RPMI8226 (cell line): ENCODE measurements at regions not wholly inside any gene's neighbourhood (a gene's known extent, or its start where the extent isn't known, plus 50 kb on each side); places are given as distances from the start of the nearest gene placed in this dataset.

Experiments used
- DNase-seq: peaks from one replicate; pipeline ENCODE4 v3.0.0-alpha.2; 2015

- no peak for DNase-seq
Measured at GRCh38 chr2:221676566-221677172, 104.6 kb upstream of the EPHA4 start.

DNA sequence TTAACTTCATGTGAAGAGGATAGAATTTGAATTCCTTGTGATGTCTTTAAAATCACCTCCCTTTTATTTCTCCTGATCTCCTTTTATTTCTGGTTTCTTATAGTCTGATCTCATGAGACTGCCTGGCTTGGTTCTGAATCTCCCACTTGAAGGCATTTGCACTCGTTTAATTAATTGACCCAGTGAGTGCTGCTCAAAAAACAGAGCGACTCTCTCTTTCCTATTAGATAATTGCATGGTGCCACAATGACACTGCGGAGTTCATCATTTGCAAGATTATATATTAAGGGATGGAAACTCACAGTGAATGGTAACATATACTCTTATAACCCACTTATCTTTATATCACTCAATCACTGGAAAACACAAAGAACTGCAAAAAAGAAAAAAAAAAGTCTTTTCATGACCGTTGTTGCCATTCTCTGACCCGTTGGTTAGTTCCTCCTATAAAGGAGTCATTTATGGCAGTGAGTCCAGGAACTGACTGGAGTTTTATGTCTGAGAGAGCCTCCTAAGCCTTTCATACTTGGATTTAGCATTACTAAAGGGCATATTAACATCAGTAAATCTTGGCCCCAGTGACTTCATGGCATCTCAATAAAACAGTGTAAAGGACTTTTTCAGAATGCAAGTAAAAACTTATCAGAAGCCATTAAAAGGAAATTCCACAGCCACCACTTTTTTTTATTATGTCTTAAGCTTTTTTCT, 103.3 kb upstream of the EPHA4 start:
- no peak for DNase-seq

DNA sequence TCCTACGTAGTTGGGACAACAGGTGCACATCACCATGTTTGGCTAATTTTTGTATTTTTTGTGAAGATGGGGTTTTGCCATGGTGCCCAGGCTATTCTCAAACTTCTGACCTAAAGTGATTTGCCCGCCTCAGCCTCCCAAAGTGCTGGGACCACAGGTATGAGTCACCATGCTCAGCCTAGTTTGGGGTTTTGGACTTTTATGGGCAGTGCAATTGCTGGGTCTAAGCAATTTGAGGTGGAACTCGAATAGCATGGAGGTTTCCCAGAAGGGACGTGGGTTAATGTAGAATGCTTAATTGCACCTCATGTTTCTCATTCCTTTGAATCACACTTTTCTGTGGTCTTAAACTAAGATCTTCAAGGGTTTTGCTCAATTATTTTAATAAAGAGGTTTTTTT, 102.3 kb upstream of the EPHA4 start:
- DNase-seq = no peak

GRCh38 chr2:221673248-221673647, 101.1 kb upstream of the EPHA4 start:
- DNase-seq = no peak

DNA sequence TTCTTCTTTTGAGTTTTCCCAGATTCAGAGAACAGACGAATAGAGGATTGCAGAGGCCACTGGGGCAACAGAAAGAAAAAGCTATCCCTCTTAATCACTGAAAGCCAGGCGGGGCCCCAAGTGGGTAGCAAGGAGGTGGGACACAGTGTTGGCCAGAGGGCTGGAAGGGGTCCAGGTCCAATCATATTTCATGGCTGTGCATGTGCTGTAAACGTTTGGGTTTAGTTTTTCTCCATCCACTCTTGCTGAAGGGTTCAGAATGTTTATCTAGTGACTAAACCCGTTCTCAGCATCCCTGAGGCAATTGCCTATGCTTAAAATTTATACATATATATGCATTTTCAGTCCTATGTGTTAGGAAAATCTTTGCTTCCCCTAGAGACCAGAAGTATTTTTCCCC, 99.4 kb upstream of the EPHA4 start:
- no peak for DNase-seq

DNA sequence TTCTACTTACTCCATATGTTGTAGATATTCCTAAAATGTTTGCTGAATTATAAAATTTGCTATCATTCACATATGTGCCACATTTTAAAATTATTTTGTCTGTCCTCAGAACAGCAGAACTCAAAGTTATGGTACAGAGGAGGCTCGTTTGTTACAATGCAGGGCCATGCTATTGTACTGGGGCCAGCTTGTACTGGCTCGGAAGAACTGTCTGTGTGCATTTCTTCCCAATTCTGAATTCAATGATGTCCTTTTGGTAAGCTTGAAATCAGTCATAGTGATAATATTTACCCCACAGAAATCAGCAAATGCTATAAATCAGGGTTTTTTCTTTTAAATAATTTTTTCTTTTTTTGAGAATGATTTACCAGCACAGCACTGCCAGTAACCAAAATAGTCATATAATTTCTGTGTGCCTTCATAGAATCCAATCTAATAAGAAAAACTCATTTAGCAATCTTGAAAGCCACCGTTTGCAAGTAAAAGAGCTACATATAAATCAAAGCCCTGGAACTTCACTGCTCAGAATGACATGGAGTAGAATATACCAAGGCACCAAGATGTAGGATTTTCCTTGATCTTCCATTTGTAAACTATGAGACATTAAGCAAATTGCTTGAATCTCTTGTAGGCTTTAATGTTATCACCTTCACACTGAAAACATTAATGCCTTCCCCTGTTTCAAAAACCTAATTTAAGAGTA, 90.7 kb upstream of the EPHA4 start:
- no peak for DNase-seq

- DNase-seq = no peak
Measured at GRCh38 chr2:221657806-221658205, 85.7 kb upstream of the EPHA4 start.

DNA sequence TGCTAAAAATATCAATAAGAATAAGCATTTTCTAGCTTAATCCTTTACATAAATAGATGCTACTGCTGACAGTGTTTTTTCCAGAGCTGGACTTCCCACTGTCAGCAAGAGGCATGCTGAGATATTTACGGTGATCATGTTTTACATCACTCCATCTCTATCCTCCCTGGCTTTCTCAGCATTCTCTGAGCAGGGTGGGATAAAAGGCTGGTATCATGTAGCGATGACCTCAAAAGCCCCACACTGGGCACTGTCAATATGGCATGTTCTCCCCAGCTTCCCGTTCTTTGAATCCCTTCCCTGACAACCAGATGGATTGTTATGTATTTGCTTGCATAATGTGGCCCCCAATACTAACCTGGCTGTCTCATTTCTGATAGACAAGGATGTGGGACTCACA, 83.2 kb upstream of the EPHA4 start:
- no peak for DNase-seq

DNA sequence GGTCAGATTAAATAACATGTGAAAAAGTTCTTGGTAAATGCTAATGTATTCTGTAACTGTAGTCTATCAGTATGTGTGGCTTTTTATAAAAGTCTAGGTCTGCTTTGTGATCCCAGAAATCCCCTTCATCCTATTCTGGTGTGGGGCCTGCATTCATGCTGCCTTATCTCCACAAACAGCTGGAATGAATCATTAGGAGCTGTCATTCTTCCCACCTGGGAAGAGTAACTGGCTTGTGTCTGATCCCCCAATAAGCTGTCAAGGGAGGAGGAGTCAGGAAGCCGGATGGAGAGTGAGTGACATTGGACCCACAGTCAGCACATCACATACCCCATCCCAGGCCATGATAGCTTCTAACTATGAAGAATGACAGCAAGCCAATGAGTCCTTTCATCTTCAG, 81.1 kb upstream of the EPHA4 start:
- no peak for DNase-seq

DNA sequence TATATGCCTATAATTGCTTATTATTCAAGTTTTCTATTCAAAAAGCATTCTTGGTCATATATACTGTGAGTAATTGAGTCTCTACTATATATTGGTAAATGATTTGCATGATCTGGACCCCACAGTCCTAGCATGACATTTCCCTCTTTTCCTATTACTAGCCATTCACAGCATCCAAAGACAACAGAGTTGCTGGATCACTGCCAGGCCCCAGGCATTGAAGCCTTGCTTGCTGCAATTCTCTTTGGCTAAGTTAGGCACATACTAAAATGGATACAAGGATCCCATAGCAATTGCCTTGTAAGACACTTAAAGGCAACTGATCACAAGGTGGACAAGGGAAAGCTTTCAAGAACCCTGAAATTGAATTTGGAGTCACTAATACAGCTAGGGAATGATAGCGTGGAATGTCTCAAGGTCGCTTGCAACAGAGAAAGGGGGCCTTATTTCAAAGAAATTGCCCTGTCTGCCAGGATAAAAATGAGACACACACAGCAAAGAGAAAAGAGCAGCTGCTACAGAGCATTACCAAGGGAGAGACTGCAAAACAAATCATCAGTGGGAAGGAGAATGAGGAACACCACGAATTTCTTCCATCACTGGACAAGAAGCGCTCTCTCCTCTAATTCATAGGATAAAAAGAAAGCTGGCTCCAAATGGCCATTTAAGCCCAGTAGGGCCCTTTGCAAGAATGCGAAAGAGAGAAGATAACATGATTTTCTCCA, 77.1 kb upstream of the EPHA4 start:
- DNase-seq = no peak

DNA sequence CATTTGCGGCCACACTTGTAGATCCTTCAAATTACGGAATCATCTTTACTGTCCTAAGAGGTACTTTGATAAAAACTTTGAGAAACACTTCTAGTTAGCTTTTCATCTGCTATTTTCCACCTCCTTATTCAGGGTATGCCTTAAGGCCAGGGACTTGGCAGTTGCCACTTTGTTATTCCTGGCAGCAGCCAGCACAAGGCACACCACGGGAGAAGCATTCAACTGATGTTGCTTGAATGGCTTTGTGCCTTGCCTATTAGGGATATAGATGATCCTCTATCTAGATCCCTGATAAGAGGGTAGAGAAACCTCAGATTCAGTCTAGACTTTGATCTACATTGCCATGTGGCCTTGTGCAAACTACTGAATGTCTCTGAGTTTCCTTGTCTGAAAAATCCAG, 70.3 kb upstream of the EPHA4 start:
- DNase-seq = no peak

GRCh38 chr2:221641181-221641871, 69.2 kb upstream of the EPHA4 start:
- no peak for DNase-seq

DNA sequence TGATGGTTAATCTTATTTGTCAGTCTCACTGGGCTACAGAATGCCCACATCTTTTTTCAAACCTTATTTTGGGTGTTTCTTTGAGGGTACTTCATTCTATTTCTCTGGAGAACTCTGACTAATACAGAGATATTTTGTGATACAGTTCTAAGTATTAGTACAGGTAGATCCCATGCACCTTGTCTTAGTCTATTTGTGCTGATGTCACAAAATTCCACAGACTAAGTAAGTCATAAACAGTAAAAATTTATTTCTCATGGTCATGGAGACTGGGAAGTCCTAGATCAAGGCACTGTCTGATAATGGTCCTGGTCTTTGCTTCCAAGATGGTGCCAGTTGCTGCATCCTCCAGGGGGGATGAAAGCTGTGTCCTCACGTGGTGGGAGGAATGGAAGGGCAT, 68.6 kb upstream of the EPHA4 start:
- DNase-seq = no peak

DNA sequence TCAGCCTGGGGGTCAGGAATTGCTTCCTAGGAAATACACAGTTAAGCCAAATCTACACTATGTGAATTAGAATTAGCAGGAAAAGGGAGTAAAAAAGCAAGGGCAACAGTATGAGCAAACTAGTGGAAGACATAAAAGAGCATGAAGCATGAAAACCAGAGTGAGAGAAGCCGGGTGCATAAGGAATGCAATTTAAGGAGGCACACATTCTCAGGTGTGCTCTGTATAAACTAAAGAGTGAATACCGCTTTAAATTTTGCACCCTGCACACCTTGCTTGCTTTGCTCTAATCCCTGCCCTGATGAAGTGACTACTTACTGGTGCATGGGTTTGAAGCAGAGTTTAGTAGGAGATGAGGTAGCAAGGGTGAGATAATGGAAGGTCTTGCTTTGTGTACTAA, 65.7 kb upstream of the EPHA4 start:
- no peak for DNase-seq

DNA sequence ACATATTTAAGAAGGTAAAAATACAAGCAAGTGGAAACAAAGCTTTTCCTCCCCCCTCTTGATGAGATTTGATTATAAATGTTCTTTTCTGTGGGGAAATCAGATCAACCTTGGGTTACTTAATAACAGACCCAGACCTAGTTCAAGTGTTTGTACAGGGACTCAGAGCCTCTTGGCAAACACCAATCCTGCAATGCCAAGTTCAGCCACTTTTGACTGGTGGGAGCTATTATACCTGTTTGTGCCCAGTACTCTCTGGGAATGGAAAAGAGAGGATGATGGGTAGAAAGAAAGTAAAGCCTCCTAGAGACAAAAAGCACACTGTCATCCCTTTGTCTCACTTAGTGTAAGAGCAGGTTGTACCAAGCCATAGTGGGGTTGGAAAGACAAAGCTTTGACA, 63.8 kb upstream of the EPHA4 start:
- DNase-seq = no peak

DNA sequence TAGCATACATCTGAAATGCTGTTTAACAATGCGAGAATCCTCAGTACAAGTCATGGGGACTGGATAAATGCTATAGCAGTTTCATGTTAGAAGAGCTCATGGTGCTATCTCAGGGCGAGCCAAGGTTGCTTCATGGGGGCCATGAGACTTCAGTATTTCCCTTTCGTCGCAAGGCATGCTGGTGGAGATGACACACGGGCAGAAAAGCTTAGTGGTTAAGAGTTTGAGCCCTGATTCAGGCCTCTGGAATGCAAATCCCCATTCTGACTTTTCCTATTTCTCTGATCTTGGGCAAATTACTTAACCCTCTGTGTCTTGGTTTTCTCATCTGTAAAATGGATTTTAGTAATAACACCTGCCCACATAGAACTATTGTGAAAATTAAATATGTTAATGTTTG, 57.4 kb upstream of the EPHA4 start:
- no peak for DNase-seq

DNA sequence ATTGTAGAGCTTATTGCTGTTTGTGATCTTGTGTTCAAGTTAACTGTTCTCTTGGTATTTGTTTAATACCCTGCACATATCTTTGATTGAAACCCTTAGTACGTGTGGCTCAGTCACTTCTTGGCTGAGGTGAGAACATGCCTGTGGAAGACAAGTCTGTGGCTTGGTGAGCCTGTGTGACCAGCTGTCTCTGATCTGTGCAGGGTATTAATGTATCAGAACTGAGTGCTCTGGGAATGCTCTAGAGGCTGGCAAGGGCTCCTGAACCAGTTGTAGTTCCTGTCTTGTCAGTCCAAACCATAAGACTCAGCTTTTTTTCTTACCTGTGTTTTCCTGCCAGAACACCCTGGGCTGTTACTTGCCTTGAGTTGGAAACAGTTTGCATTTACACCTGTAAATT, 52.4 kb upstream of the EPHA4 start:
- DNase-seq = no peak
